Spleen (tissue), 11 donors: ENCODE measurements at regions not wholly inside any gene's neighbourhood (a gene's known extent, or its start where the extent isn't known, plus 50 kb on each side); places are given as distances from the start of the nearest gene placed in this dataset.

Source experiments
- DNase-seq: peaks from one replicate; pipeline ENCODE4 v3.0.0-alpha.2; 2020
- H3K27ac ChIP-seq, 8 donors: fragments of 200-600 bp; sonication (generic) in 7 of 8; 1 replicate in 4 of 8; 2 replicates in 4 of 8; pipeline versions ENCODE4 v1.5.0 to v1.8.0; 2016 to 2021; ENCODE audit warnings: inconsistent platforms in 4 of 8, mild to moderate bottlenecking in 4 of 8, moderate library complexity in 1 of 8
- H3K27me3 ChIP-seq, 7 donors: fragments of 200-600 bp; sonication (generic) in 6 of 7; replicated peaks in 1 of 7; 1 replicate in 4 of 7; 2 replicates in 3 of 7; pipeline versions ENCODE4 v1.5.0 to v1.8.0; 2016 to 2021; ENCODE audit warnings: inconsistent platforms in 3 of 7, mild to moderate bottlenecking in 1 of 7
- H3K36me3 ChIP-seq, 6 donors: fragments of 200-600 bp; sonication (generic) in 5 of 6; 1 replicate in 4 of 6; 2 replicates in 2 of 6; pipeline versions ENCODE4 v1.5.0 to v1.8.0; 2016 to 2021; ENCODE audit warnings: inconsistent platforms in 2 of 6
- H3K4me1 ChIP-seq, 6 donors: fragments of 200-600 bp; sonication (generic) in 5 of 6; 1 replicate in 3 of 6; 2 replicates in 3 of 6; pipeline versions ENCODE4 v1.5.0 to v1.8.0; 2016 to 2021; ENCODE audit warnings: inconsistent platforms in 3 of 6
- H3K4me3 ChIP-seq, 8 donors: fragments of 200-600 bp; sonication (generic) in 7 of 8; 1 replicate in 4 of 8; 2 replicates in 4 of 8; pipeline versions ENCODE4 v1.5.0 to v1.8.0; 2016 to 2021; ENCODE audit warnings: inconsistent platforms in 4 of 8, mild to moderate bottlenecking in 4 of 8, moderate library complexity in 2 of 8
- H3K9me3 ChIP-seq, 8 donors: fragments of 200-600 bp; sonication (generic) in 7 of 8; 1 replicate in 4 of 8; 2 replicates in 4 of 8; pipeline versions ENCODE4 v1.5.0 to v1.8.0; 2016 to 2021; ENCODE audit warnings: inconsistent platforms in 4 of 8
- CTCF ChIP-seq, 11 experiments: fragments of 200-600 bp in 7 of 11; fragments of 450-650 bp in 4 of 11; sonication (generic) in 4 of 11; IDR thresholded peaks in 8 of 11; conservative IDR thresholded peaks in 3 of 11; 1 replicate in 7 of 11; 2 replicates in 4 of 11; pipeline versions ENCODE4 v1.4.0 to v1.8.0; 2016 to 2021; ENCODE audit warnings: antibody characterized with exemption in 11 of 11, inconsistent platforms in 4 of 11, mild to moderate bottlenecking in 1 of 11
- POLR2A ChIP-seq, 3 donors: fragments of 450-650 bp; IDR thresholded peaks; one replicate each; pipeline ENCODE4 v1.5.1; 2017; ENCODE audit warnings: antibody characterized with exemption in 3 of 3, mild to moderate bottlenecking in 1 of 3
- POLR2AphosphoS5 ChIP-seq, 3 donors: sonication (generic); formaldehyde crosslinking; IDR thresholded peaks; one replicate each; pipeline ENCODE4 v1.5.1; 2017; ENCODE audit warnings: antibody characterized with exemption in 3 of 3
- WGBS, 5 donors: extraction: QIAGEN DNeasy Blood & Tissue Kit in 3 of 5; methylation state at CpG; one replicate each; pipeline versions ENCODE4 v1.1.5 to v1.1.7; 2013 to 2018; 5-methylcytosine and 5-hydroxymethylcytosine counted together
- intact Hi-C: fragments of 100-400 bp; cut with DNase I; formaldehyde crosslinking; loops from one replicate; pipeline ENCODE4 v1.15.0; 2023; ENCODE audit warnings: low total_unique reads
- donor health status: healthy with polysubstance abuse.
- donor health status: DM: no; HTN: no; CAD: no; lungs with moderate emphysema.
- donor health status: DM: no; HTN: no; CAD: no.
- donor health status: Bipolar disorder and iron deficiency.
- donor health status: healthy.
- donor health status: DM: no; HTN: no; CAD: no.
- donor health status: DM: yes; HTN: yes; CAD: no.

- Histone ChIP-seq H3K27ac (no peak overlapping the region), H3K4me1 (no peaks in the 10 kb centered on the region), H3K9me3 (no peaks in the 10 kb centered on the region), H3K36me3 (no peaks in the 10 kb centered on the region), H3K27me3 (peaks cover 0 to 10% (median 0%) of the 10 kb centered on the region in 7 donors), H3K4me3 (no peak overlapping the region)
- TF ChIP-seq CTCF (IDR thresholded peaks at IDR 0.05 in 8 of 11, conservative IDR thresholded peaks at IDR 0.05 in 3 of 11) (no peak), POLR2A (IDR thresholded peaks at IDR 0.05) (no peak)
- DNase-seq: no peak
- intact Hi-C loops: no loop called here
- WGBS, 5 donors: 83 to 93% (median 84%) methylated on average over 4 of the region's 4 CpGs
Observed at GRCh38 chr11:116242006-116242405, 530.8 kb downstream of the BUD13 start.

DNA sequence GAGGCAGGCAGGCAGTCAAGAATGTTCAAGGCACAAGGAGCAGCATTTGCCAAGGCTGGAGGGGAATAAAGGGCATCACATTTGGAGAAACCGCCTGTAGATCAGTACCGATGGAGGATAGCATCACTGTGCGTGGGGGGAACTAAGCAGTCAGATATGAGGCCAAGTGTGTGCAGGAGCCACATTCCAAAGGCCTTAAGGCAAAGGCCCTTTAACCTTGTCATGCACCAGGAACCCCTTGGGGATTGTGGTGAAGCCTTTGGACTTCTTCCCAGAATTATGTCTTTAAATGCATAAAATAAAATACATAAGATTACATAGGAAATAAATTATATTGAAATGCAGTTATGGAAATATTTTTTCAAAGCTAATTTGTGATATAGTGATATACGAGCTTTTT is 532.1 kb downstream of the BUD13 start:
- Histone ChIP-seq H3K27me3 (peaks cover 0 to 7% (median 0%) of the 10 kb centered on the region in 7 donors), H3K9me3 (no peaks in the 10 kb centered on the region), H3K36me3 (no peaks in the 10 kb centered on the region), H3K4me3 (no peak overlapping the region), H3K4me1 (no peaks in the 10 kb centered on the region), H3K27ac (no peak overlapping the region)
- TF ChIP-seq POLR2AphosphoS5 (IDR thresholded peaks at IDR 0.05) (no peak), CTCF (IDR thresholded peaks at IDR 0.05 in 8 of 11, conservative IDR thresholded peaks at IDR 0.05 in 3 of 11) (no peak), POLR2A (IDR thresholded peaks at IDR 0.05) (no peak)
- intact Hi-C loops: no loop called here
- no peak for DNase-seq
- 70 to 82% (median 77%) methylated on average over 4 of the region's 4 CpGs for WGBS, 5 donors

GRCh38 chr11:116239247-116239646 is 533.5 kb downstream of the BUD13 start:
- 73 to 85% (median 78%) methylated on average over 4 of the region's 4 CpGs for WGBS, 5 donors
- H3K36me3 ChIP-seq: no peaks in the 10 kb centered on the region
- TF ChIP-seq POLR2A (IDR thresholded peaks at IDR 0.05) (no peak), CTCF (IDR thresholded peaks at IDR 0.05 in 8 of 11, conservative IDR thresholded peaks at IDR 0.05 in 3 of 11) (no peak), POLR2AphosphoS5 (IDR thresholded peaks at IDR 0.05) (no peak)

DNA sequence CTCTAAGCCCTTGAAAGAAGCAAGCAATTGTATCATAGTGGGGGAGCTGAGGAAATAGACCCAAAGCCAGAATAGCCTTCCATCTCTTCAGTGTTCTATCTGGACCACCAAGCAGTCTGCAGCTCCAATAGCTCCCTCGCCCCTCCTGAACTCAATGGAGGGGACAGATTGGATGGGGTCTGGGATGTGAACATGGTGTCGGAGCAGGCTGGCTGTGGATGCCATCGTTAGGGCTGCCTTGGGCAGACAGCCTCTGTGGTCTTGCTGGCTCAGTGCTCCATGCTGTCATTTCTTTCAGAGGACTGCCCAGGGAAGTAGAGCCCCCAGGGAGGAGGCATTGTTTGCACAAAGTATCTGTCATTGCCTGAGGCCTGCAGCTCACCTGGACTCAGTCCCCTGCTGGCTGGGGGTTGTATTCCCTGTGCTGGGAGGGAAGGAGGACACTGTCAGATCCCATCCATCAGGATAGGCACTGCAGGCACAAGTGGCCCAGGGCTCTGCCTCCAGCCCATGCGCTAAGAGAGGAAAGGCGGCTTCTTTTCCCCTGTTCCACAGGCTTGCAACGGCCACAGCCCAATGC is 537.7 kb downstream of the BUD13 start:
- DNase-seq: no peak
- H3K9me3 ChIP-seq: no peaks in the 10 kb centered on the region
- TF ChIP-seq CTCF (IDR thresholded peaks at IDR 0.05 in 8 of 11, conservative IDR thresholded peaks at IDR 0.05 in 3 of 11): no peak
- no peak for TF ChIP-seq POLR2AphosphoS5 (IDR thresholded peaks at IDR 0.05)
- TF ChIP-seq POLR2A (IDR thresholded peaks at IDR 0.05): no peak
- intact Hi-C loops: no loop called here
- H3K36me3 ChIP-seq: no peaks in the 10 kb centered on the region
- no peak overlapping the region for H3K27ac ChIP-seq
- peaks cover 0 to 4% (median 0%) of the 10 kb centered on the region in 6 donors for H3K4me1 ChIP-seq
- 58 to 78% (median 73%) methylated on average over 5 to 6 of the region's 6 CpGs for WGBS, 5 donors
- no peak overlapping the region for H3K4me3 ChIP-seq
- peaks cover 0 to 18% (median 0%) of the 10 kb centered on the region in 7 donors for H3K27me3 ChIP-seq

More at GRCh38 chr11:116239247-116239646, 533.5 kb downstream of the BUD13 start:
- H3K9me3 ChIP-seq: no peaks in the 10 kb centered on the region
- no peak overlapping the region for H3K27ac ChIP-seq
- no peak overlapping the region for H3K4me3 ChIP-seq
- no peak for DNase-seq
- intact Hi-C loops: no loop called here
- H3K27me3 ChIP-seq: peaks cover 0 to 9% (median 0%) of the 10 kb centered on the region in 7 donors
- no peaks in the 10 kb centered on the region for H3K4me1 ChIP-seq
